DMS53 (cell line): ENCODE measurements at regions not wholly inside any gene's neighbourhood (a gene's known extent, or its start where the extent isn't known, plus 50 kb on each side); places are given as distances from the start of the nearest gene placed in this dataset.

Source experiments
- DNase-seq: peaks from one replicate; lab custom pipeline; 2025; lab: John Stamatoyannopoulos, UW

GRCh38 chr6:132244744-132245143 is 156.5 kb downstream of the MOXD1 start:
- no peak for DNase-seq

GRCh38 chr6:132236744-132237143 is 164.5 kb downstream of the MOXD1 start:
- DNase-seq = no peak

- DNase-seq = no peak
These were observed 165.0 kb downstream of the MOXD1 start for GRCh38 chr6:132236281-132236680.

- DNase-seq = no peak
These were observed 165.5 kb downstream of the MOXD1 start for GRCh38 chr6:132235596-132236280.

GRCh38 chr6:132234356-132234755 is 166.9 kb downstream of the MOXD1 start:
- DNase-seq = no peak

GRCh38 chr6:132231121-132231884 is 170.0 kb downstream of the MOXD1 start:
- no peak for DNase-seq

GRCh38 chr6:132228894-132229293 is 172.4 kb downstream of the MOXD1 start:
- no peak for DNase-seq

GRCh38 chr6:132227904-132228303 is 173.4 kb downstream of the MOXD1 start:
- DNase-seq = no peak

- DNase-seq = no peak
These were observed 176.3 kb downstream of the MOXD1 start for GRCh38 chr6:132224943-132225342.

GRCh38 chr6:132220800-132221199 is 180.5 kb downstream of the MOXD1 start:
- DNase-seq = no peak

- DNase-seq = no peak
These were observed 181.4 kb downstream of the MOXD1 start for GRCh38 chr6:132219901-132220300.

- peak; percentile 54 for DNase-seq
These were observed 183.1 kb downstream of the MOXD1 start for GRCh38 chr6:132218059-132218696.

- DNase-seq = no peak
These were observed 185.5 kb downstream of the MOXD1 start for GRCh38 chr6:132215805-132216204.

GRCh38 chr6:132214716-132215115 is 186.6 kb downstream of the MOXD1 start:
- DNase-seq = no peak

GRCh38 chr6:132213732-132214131 is 187.5 kb downstream of the MOXD1 start:
- DNase-seq = no peak

- no peak for DNase-seq
These were observed 188.1 kb downstream of the MOXD1 start for GRCh38 chr6:132213191-132213590.

- no peak for DNase-seq
These were observed 190.2 kb downstream of the MOXD1 start for GRCh38 chr6:132210886-132211563.

GRCh38 chr6:132209351-132209750 is 191.9 kb downstream of the MOXD1 start:
- no peak for DNase-seq

- DNase-seq = no peak
These were observed 193.3 kb downstream of the MOXD1 start for GRCh38 chr6:132207991-132208390.

GRCh38 chr6:132205946-132206345 is 195.3 kb downstream of the MOXD1 start:
- no peak for DNase-seq

GRCh38 chr6:132204591-132204990 is 196.7 kb downstream of the MOXD1 start:
- DNase-seq = no peak

- no peak for DNase-seq
These were observed 198.7 kb downstream of the MOXD1 start for GRCh38 chr6:132202574-132202973.

GRCh38 chr6:132199343-132199742 is 201.9 kb downstream of the MOXD1 start:
- no peak for DNase-seq
